HEK293 (cell line): ENCODE measurements at regions not wholly inside any gene's neighbourhood (a gene's known extent, or its start where the extent isn't known, plus 50 kb on each side); places are given as distances from the start of the nearest gene placed in this dataset.

ENCODE experiments used
- CTCF ChIP-seq: fragments of 450-650 bp; formaldehyde crosslinking; IDR thresholded peaks from 2 replicates; pipeline ENCODE4 v1.5.1; 2016; ENCODE audit warnings: missing biosample characterization, missing genetic modification characterization
- SETDB1 ChIP-seq: IDR thresholded peaks from one replicate; pipeline ENCODE4 v1.6.1; 2017; ENCODE audit warnings: mild to moderate bottlenecking, low read length, moderate library complexity, mixed read lengths; ENCODE audit not compliant: insufficient read length
- YY1 ChIP-seq: fragments of 450-650 bp; formaldehyde crosslinking; IDR thresholded peaks from 2 replicates; pipeline ENCODE4 v1.5.1; 2018; ENCODE audit warnings: missing biosample characterization, missing genetic modification characterization
- ZEB2 ChIP-seq: fragments of 450-650 bp; formaldehyde crosslinking; IDR thresholded peaks from 2 replicates; pipeline ENCODE4 v1.5.1; 2016; ENCODE audit warnings: missing biosample characterization, missing genetic modification characterization

- TF ChIP-seq CTCF (tag by site-specific recombination) (no peak), SETDB1 (no peak), ZEB2 (tag by site-specific recombination) (no peak), YY1 (tag by site-specific recombination) (no peak)
Measured at GRCh38 chr2:6231166-6231565, 539.0 kb downstream of the SOX11 start.
